ENCODE measurements at regions not wholly inside any gene's neighbourhood (a gene's known extent, or its start where the extent isn't known, plus 50 kb on each side); places are given as distances from the start of the nearest gene placed in this dataset.

DNA sequence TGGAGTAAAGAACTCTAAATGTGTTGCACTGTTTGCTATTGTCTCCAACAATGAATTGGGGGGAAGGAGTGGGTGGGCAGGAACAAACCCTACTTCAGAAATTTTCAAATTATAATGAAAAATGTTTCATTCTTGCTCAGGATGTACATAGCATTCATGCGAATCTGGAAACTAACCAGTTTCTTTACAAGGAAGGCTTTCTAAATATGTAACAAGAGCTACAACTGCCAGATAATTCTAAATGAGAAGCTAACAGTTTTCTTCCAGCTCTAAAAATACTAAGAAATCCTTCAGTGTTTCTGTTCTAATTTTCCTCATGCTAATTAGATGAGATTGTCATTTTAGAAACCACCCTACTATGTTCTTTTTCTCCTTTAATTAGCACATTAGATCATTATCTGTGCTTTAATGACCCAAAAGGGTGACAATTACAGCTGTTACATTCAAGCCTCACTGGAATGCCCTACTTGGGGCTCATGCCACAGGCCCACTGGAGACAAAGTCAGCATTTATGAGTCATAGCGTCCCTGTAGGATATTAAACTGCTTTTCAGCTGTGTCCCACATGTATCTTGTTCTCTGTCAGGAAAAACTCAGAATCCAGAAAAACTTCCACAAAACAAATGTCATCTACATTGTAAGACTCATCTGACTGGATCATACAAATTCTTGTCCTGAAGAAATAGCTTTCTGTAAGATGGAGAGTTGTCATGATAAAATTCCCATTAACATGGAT lies 804.6 kb upstream of the CXADR start:
- CTCF ChIA-PET: interaction anchor here (0.7 kb wide), 1 partner anchor 47 kb away, joined by 3 read pairs; no protein-coding TSS in a partner anchor
- DNase-seq: no peak
- Mint-ChIP-seq H3K9me3 (peaks cover 12% of the 10 kb centered on the region), H3K27me3 (no peaks in the 10 kb centered on the region), H3K36me3 (ENCODE audit: low read depth) (no peaks in the 10 kb centered on the region), H3K4me1 (no peaks in the 10 kb centered on the region), H3K27ac (no peak overlapping the region), H3K4me3 (no peak overlapping the region)
- POLR2A ChIA-PET: no interaction called here

DNA sequence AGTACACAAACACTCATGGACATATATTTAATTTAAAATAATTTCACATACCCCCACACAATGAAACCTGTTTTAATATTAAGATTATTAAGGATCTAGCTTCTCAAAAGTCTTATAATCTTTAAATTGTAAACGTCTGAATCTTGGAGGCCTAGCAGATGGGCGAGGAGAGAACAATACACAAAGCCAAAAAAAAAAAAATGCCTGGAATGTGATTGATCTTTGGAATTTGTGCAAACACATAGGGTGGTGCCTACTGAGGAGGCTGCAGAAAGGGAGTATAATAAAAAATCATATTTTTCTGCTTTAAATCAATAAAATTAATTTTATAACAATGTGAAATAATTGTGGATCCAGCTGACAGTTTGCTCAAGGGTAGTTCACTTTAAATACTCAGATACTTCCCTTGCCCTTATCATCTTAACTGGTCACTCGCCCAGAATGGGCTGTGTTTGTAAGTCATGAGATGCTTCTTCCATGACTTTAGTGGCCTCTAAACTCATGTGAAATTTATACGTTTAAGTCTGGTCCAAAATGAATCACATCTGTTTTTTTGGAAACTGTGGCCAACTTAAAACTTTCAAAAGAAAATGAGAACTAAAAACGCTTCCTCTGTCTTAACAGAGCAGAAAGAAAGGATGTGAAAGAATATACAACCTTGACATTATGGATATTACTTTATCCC lies 802.8 kb upstream of the CXADR start:
- CTCF ChIA-PET: no interaction called here
- POLR2A ChIA-PET: no interaction called here
- Mint-ChIP-seq H3K27me3 (no peaks in the 10 kb centered on the region), H3K36me3 (ENCODE audit: low read depth) (no peaks in the 10 kb centered on the region), H3K4me1 (no peaks in the 10 kb centered on the region), H3K9me3 (peaks cover 15% of the 10 kb centered on the region), H3K4me3 (no peak overlapping the region), H3K27ac (no peak overlapping the region)
- DNase-seq: no peak

DNA sequence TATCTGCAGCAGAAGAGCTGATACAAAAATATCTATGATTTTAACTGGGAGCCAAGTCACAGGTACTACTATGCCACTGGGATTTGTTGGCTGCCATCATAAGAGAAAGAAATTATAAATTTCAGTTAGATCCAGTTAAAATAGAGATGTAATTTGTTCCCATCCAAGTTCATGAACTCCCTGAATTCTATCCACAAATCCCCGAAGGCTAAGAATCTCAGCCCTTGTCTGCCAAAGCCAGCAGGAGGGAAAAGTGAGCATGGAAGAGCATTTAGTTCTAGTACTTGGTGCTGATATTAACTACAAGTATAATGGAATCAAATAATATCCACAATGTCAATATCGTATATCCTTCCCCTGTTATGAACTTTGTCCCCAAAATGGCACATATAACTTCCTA lies 801.1 kb upstream of the CXADR start:
- Mint-ChIP-seq H3K27ac (no peak overlapping the region), H3K4me3 (no peak overlapping the region), H3K36me3 (ENCODE audit: low read depth) (no peaks in the 10 kb centered on the region), H3K9me3 (peaks cover 19% of the 10 kb centered on the region), H3K27me3 (no peaks in the 10 kb centered on the region), H3K4me1 (no peaks in the 10 kb centered on the region)
- no peak for DNase-seq
- ChIA-PET CTCF (no interaction called here), POLR2A (no interaction called here)

DNA sequence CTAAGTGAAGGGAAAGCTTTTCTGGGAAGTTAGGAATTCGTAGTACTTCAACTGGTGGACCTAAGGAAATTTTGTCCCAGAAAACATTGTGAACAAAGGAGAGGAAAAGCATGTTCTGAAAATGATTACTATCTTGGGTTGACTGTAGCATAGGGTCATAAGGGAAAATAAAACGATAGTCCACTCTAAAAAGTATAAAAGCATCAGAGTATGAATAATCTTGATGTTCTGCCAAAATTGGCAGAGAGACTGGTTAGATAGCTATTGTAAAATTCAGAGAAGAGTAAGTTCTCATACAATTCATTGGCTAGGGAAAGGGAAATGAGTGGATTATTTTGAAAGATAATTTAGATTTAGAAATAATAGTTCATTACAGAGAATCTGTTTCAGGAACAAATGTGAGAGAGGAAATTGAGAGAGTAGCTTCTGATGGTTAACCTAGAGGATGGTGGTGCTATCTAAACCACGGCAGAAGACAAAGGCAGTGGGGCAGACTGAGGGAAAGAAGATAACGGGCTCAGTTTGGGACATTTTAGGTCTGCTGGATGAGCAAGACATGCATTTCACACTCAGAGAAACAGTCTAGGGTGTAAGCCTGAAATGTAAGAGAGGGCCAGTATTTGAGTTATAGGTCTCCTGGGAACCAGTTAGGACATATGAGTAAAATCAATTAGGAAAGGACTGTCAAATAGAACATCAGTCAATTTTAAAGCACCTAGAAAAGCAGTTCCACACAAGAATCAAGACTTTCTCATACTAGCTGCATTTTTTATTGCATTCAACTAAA lies 799.3 kb upstream of the CXADR start:
- Mint-ChIP-seq H3K9me3 (peaks cover 10% of the 10 kb centered on the region), H3K27ac (no peak overlapping the region), H3K4me1 (no peaks in the 10 kb centered on the region), H3K4me3 (no peak overlapping the region), H3K27me3 (no peaks in the 10 kb centered on the region), H3K36me3 (ENCODE audit: low read depth) (no peaks in the 10 kb centered on the region)
- POLR2A ChIA-PET: no interaction called here
- CTCF ChIA-PET: no interaction called here
- no peak for DNase-seq

DNA sequence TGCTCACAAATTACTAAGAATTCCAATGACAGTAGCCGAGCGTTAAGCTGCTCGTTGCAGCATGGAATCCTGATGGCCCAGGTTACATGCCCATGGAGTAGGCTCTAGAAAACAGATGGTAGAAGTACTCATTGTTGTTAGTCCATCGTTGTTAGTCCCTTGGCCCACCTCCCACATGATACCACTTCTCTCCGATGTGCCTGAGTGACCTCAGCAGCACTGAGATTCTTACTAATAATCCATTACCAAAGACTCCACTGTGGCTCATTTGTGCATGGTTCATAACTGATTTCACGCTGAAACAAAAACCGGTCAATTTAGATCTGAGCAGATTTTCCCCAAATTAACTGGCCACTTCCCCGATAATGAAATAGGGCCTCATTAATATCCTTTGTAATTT lies 772.3 kb upstream of the CXADR start:
- Mint-ChIP-seq H3K9me3 (peaks cover 11% of the 10 kb centered on the region), H3K4me3 (no peak overlapping the region), H3K4me1 (no peaks in the 10 kb centered on the region), H3K36me3 (ENCODE audit: low read depth) (no peaks in the 10 kb centered on the region), H3K27ac (no peak overlapping the region), H3K27me3 (no peaks in the 10 kb centered on the region)
- ChIA-PET POLR2A (no interaction called here), CTCF (interaction anchor here (0.6 kb wide), 1 partner anchor 24 kb away, joined by 3 read pairs; no protein-coding TSS in a partner anchor)
- no peak for DNase-seq

DNA sequence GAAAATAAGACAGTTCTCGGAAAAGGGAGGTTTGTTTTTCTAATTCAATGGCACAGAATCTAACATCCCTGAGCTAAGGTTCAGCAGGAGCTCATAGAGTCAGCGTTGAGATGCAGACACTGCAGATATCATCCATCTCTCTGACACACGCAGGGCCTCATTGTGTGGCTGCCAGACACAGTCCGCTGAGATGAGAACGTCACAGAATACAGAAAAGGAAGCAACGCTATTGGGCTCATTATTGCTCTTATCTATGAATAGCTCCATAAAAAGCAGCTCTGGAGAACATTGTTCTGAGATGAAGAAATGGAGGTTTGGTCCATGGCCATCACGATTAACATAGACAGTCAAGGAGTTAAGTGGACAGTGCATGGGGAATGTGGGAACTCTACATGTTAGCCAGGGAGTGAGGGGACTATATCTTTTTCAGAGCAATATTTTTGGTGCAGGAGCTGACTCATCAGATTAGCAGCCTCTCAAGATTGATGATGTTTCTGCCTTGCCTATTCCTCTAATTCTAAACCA lies 771.6 kb upstream of the CXADR start:
- Mint-ChIP-seq H3K9me3 (peaks cover 8% of the 10 kb centered on the region), H3K4me3 (no peak overlapping the region), H3K36me3 (ENCODE audit: low read depth) (no peaks in the 10 kb centered on the region), H3K4me1 (no peaks in the 10 kb centered on the region), H3K27ac (no peak overlapping the region), H3K27me3 (no peaks in the 10 kb centered on the region)
- DNase-seq: no peak
- CTCF ChIA-PET: no interaction called here
- POLR2A ChIA-PET: no interaction called here

DNA sequence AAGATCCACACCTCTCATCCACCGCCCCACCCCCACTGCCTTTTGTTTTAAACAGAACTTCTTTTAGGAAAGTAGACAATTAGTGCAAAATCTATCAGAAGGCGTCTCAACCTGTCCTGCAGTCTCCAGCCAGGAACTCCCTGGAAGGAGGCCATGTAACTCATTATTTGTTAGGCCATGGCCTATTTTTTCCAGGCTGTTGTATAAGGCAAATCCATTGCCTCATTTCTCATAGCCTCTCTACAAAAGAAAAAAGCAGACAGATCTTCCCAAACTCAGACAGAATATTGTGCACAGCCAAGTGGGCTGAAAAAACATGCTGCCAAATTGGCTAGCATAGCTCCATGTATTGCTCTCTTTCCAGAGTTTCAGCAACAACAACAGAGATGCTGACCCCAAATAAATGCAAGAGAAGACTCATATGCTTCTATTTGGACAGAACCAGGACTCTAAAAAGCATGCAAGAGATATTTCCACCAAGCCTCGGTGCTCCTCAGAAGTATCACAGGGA lies 770.7 kb upstream of the CXADR start:
- ChIA-PET CTCF (no interaction called here), POLR2A (no interaction called here)
- Mint-ChIP-seq H3K4me3 (no peak overlapping the region), H3K9me3 (peaks cover 10% of the 10 kb centered on the region), H3K27ac (no peak overlapping the region), H3K27me3 (no peaks in the 10 kb centered on the region), H3K4me1 (no peaks in the 10 kb centered on the region), H3K36me3 (ENCODE audit: low read depth) (no peaks in the 10 kb centered on the region)
- DNase-seq: no peak

DNA sequence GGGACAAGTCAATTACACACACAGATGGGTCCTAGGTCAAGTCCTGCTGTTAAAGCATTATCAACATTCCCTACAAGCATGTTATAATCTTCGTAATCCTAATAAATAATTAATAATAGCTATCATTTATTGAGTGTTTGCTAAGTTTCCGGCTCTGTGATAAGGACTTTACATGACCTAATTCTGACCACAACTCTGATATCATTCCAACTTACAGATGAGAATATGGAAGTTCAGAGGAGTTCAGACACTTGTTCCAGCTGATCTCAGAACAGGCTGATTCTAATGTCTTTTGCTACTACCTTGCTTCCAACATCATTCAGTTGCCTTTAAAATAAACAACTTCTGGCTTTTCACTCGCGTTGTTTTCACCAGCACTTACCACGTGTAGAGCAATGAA lies 770.1 kb upstream of the CXADR start:
- Mint-ChIP-seq H3K27me3 (no peaks in the 10 kb centered on the region), H3K4me1 (no peaks in the 10 kb centered on the region), H3K36me3 (ENCODE audit: low read depth) (no peaks in the 10 kb centered on the region), H3K4me3 (no peak overlapping the region), H3K27ac (no peak overlapping the region), H3K9me3 (peaks cover 10% of the 10 kb centered on the region)
- ChIA-PET POLR2A (no interaction called here), CTCF (no interaction called here)
- DNase-seq: no peak

DNA sequence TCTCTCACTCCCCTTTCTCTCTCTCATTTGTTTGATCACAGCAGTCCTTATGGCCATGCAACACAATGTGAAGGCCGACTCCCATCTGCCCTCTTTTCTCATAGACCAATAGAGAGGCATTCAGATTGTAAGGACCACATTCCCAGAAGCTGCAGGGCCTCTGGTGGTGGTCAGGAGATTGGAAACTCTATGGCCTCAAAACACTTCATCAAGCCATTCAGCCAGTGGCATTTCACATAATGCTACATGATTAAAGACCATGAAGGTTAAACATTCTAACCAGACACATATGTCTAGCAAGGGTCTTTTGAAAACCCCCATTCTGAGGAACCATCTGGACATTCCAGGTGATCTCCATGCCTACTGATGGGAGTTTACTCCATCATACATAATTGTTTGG lies 769.5 kb upstream of the CXADR start:
- Mint-ChIP-seq H3K4me1 (no peaks in the 10 kb centered on the region), H3K4me3 (no peak overlapping the region), H3K27ac (no peak overlapping the region), H3K36me3 (ENCODE audit: low read depth) (no peaks in the 10 kb centered on the region), H3K9me3 (peaks cover 13% of the 10 kb centered on the region), H3K27me3 (no peaks in the 10 kb centered on the region)
- ChIA-PET POLR2A (no interaction called here), CTCF (no interaction called here)
- DNase-seq: no peak

DNA sequence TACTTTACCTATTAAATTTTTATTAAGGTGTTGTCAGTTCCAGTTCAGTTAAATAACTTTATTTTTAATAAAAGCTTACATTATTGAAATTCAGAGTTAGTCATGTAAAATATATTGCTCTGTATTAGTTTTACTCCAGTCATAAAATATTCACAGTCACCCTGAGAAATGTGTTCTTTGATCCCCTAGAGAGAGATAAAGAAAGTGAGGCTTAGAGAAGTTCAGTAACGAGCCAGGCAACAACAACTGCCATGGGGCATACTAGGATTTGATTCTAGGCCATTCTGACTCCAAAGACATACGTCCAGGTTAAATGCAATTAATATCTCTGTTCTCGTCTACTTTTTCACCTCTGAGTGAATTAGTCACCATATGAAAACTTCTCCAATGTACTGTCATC lies 761.9 kb upstream of the CXADR start:
- Mint-ChIP-seq H3K9me3 (peaks cover 9% of the 10 kb centered on the region), H3K36me3 (ENCODE audit: low read depth) (no peaks in the 10 kb centered on the region), H3K4me1 (no peaks in the 10 kb centered on the region), H3K27ac (no peak overlapping the region), H3K27me3 (no peaks in the 10 kb centered on the region), H3K4me3 (no peak overlapping the region)
- no peak for DNase-seq
- CTCF ChIA-PET: no interaction called here
- POLR2A ChIA-PET: no interaction called here

DNA sequence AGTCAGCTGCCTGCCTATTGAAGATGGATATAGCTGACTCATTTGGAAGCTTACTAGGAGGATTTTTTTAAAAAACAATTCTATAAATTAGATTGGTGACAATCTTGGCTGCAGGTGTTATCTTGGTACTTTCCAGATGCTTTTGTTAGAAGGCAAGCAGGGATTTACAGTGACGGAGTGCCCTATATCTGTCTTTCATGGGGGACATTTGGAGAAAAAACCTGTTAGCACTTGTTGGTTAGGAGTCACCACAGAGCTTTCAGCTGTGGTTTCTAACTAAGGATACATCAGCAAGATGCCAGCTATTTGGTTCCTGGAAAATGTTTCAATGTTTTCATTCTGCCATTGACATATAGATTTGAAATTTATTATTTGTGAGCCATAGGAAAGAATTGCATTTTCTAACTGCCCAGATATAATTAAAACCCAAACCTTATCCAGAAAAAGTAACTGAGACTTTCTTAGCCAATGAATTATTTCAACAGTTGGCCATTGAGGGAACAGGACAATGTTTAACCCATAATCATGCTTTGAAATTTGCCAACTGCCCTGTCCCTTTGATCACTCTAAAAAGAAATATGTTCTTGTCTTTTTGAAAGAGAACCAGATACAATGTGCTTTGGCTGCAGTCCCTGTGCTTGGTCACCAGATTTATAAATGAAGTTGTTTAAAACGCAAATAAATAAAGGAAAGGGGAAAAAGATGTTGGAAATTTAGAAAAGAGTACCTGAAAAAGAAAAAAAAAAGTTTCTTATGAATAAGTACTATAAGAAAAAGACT lies 761.0 kb upstream of the CXADR start:
- Mint-ChIP-seq H3K4me3 (no peak overlapping the region), H3K27ac (no peak overlapping the region), H3K4me1 (no peaks in the 10 kb centered on the region), H3K27me3 (no peaks in the 10 kb centered on the region), H3K36me3 (ENCODE audit: low read depth) (no peaks in the 10 kb centered on the region), H3K9me3 (peaks cover 10% of the 10 kb centered on the region)
- DNase-seq: no peak
- CTCF ChIA-PET: no interaction called here
- POLR2A ChIA-PET: no interaction called here

DNA sequence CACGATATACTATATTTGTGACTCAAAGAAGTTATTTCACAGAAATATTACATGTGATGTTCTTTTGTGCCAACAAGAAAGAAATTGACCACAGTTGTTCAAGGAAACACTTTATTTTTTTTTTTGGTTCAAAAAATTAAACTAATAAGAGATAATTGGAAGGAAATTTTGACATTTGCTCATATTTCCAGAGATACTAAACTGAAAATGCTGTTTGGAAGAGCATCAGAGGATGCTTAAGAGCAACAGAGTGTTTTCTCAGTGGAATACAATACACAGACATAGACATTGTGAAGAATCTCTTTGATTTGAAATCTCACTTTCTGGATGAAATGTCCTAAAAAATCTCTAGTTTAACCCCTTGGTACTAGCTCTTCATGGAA lies 760.4 kb upstream of the CXADR start:
- H3K4me3 Mint-ChIP-seq: no peak overlapping the region
- no peaks in the 10 kb centered on the region for H3K4me1 Mint-ChIP-seq
- no peak overlapping the region for H3K27ac Mint-ChIP-seq
- no peaks in the 10 kb centered on the region for H3K36me3 Mint-ChIP-seq (ENCODE audit: low read depth)
- H3K9me3 Mint-ChIP-seq: peaks cover 10% of the 10 kb centered on the region
- CTCF ChIA-PET: no interaction called here
- no peak for DNase-seq
- POLR2A ChIA-PET: no interaction called here
- no peaks in the 10 kb centered on the region for H3K27me3 Mint-ChIP-seq

DNA sequence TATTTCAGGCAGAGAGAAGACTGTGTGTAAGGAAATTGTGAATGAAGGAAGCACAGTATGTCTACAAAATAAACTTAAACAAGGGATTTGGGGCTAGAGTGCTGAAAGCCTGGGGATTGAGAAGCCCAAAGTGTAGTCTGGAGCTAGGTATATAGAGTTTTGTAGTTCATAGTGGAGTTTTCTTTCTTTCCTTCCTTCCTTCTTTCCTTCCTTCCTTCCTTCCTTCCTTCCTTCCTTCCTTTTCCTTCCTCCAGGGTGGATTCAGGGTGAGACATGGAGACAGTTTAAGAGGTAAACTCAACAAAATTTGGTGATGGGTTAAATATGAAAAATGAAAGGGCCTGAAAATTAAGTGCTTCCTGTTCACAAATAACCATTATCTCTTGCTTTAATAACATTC lies 757.8 kb upstream of the CXADR start:
- POLR2A ChIA-PET: no interaction called here
- Mint-ChIP-seq H3K9me3 (peaks cover 4% of the 10 kb centered on the region), H3K4me1 (no peaks in the 10 kb centered on the region), H3K27me3 (no peaks in the 10 kb centered on the region), H3K36me3 (ENCODE audit: low read depth) (no peaks in the 10 kb centered on the region), H3K4me3 (no peak overlapping the region), H3K27ac (no peak overlapping the region)
- DNase-seq: no peak
- CTCF ChIA-PET: no interaction called here
